ENCODE measurements at regions not wholly inside any gene's neighbourhood (a gene's known extent, or its start where the extent isn't known, plus 50 kb on each side); places are given as distances from the start of the nearest gene placed in this dataset.

GRCh38 chr3:153783741-153784480 lies 337.3 kb upstream of the ARHGEF26 start:
- TF ChIP-seq CTCF (IDR thresholded peaks at IDR 0.05; ENCODE audit: borderline replicate concordance, extremely low read depth, low read length, poor library complexity, severe bottlenecking), result no peak
- no peak for TF ChIP-seq EZH2 (IDR thresholded peaks at IDR 0.05; ENCODE audit: borderline replicate concordance, low read depth, low read length, severe bottlenecking)
